SK-N-MC (cell line): ENCODE measurements at regions not wholly inside any gene's neighbourhood (a gene's known extent, or its start where the extent isn't known, plus 50 kb on each side); places are given as distances from the start of the nearest gene placed in this dataset.

Experiments
- EZH2 ChIP-seq: fragments of 200-600 bp; sonication (generic); IDR thresholded peaks from one replicate; pipeline ENCODE4 v1.6.1; 2017; ENCODE audit warnings: antibody characterized with exemption
- FOXP2 ChIP-seq: optimal IDR thresholded peaks from 2 replicates; pipeline ENCODE3; 2011; ENCODE audit warnings: mild to moderate bottlenecking, moderate library complexity; ENCODE audit not compliant: insufficient read depth; ENCODE audit errors: extremely low read length, control extremely low read depth
- POLR2AphosphoS5 ChIP-seq: IDR thresholded peaks from 2 replicates; pipeline ENCODE4 v1.6.1; 2012; ENCODE audit warnings: mild to moderate bottlenecking, low read depth, low read length, borderline replicate concordance

- TF ChIP-seq POLR2AphosphoS5: no peak; the same call in 1 of the 2 replicates
- TF ChIP-seq EZH2: no peak
- TF ChIP-seq FOXP2: no peak
These were observed 55.4 kb upstream of the CDH12 start for GRCh38 chr5:22908586-22908985.
